Aorta (tissue), 5 donors: ENCODE measurements at regions not wholly inside any gene's neighbourhood (a gene's known extent, or its start where the extent isn't known, plus 50 kb on each side); places are given as distances from the start of the nearest gene placed in this dataset.

Experiments
- ATAC-seq: fragments of 200-7000 bp; cut with Tn5 transposase; one replicate; pipeline ENCODE4 v1.9.1; 2022; ENCODE audit warnings: moderate library complexity; ENCODE audit not compliant: low FRiP score
- DNase-seq, 2 donors: peaks; one replicate each; pipeline ENCODE4 v3.0.0-alpha.2; 2020
- H3K27ac ChIP-seq, 2 donors: one replicate each; pipeline ENCODE4 v1.5.1; 2013; ENCODE audit warnings: low read length in 2 of 2, mild to moderate bottlenecking in 2 of 2, moderate library complexity in 2 of 2, control low read depth in 1 of 2, inconsistent platforms in 1 of 2, low read depth in 1 of 2
- H3K27me3 ChIP-seq, 2 donors: one replicate each; pipeline ENCODE4 v1.6.1; 2013; ENCODE audit warnings: control low read depth in 1 of 2, low read length in 1 of 2, mild to moderate bottlenecking in 1 of 2, moderate library complexity in 1 of 2; ENCODE audit not compliant: insufficient read depth in 2 of 2, control insufficient read depth in 1 of 2
- H3K36me3 ChIP-seq, 2 donors: one replicate each; pipeline ENCODE4 v1.6.1; 2013; ENCODE audit warnings: control low read depth in 1 of 2, low read length in 1 of 2, mild to moderate bottlenecking in 1 of 2; ENCODE audit not compliant: insufficient read depth in 2 of 2, control insufficient read depth in 1 of 2
- H3K4me1 ChIP-seq, 2 donors: one replicate each; pipeline ENCODE4 v1.6.1; 2013; ENCODE audit warnings: low read length in 2 of 2, control low read depth in 1 of 2, mild to moderate bottlenecking in 1 of 2, moderate library complexity in 1 of 2; ENCODE audit not compliant: insufficient read depth in 2 of 2, control insufficient read depth in 1 of 2
- H3K4me3 ChIP-seq, 2 donors: one replicate each; pipeline ENCODE4 v1.5.1; 2013; ENCODE audit warnings: low read length in 2 of 2, control low read depth in 1 of 2, mild to moderate bottlenecking in 1 of 2
- H3K9me3 ChIP-seq: one replicate; pipeline ENCODE4 v1.6.1; 2013; ENCODE audit warnings: mild to moderate bottlenecking, low read length; ENCODE audit not compliant: control insufficient read depth
- WGBS, 2 donors: extraction: QIAGEN DNeasy Blood & Tissue Kit; methylation state at CpG; one replicate each; pipeline ENCODE4 v1.1.7; 2013; 5-methylcytosine and 5-hydroxymethylcytosine counted together
- intact Hi-C, 2 donors: fragments of 100-400 bp; cut with DNase I; formaldehyde crosslinking; loops; one replicate each; pipeline versions ENCODE4 v1.14.2 to v1.15.0; 2022
- donor health status: healthy with polysubstance abuse.
- donor health status: Bipolar disorder and iron deficiency.
- donor health status: DM: no; HTN: no; CAD: no.
- donor health status: DM: no; HTN: no; CAD: no.
- donor health status: DM: yes; HTN: yes; CAD: no.

DNA sequence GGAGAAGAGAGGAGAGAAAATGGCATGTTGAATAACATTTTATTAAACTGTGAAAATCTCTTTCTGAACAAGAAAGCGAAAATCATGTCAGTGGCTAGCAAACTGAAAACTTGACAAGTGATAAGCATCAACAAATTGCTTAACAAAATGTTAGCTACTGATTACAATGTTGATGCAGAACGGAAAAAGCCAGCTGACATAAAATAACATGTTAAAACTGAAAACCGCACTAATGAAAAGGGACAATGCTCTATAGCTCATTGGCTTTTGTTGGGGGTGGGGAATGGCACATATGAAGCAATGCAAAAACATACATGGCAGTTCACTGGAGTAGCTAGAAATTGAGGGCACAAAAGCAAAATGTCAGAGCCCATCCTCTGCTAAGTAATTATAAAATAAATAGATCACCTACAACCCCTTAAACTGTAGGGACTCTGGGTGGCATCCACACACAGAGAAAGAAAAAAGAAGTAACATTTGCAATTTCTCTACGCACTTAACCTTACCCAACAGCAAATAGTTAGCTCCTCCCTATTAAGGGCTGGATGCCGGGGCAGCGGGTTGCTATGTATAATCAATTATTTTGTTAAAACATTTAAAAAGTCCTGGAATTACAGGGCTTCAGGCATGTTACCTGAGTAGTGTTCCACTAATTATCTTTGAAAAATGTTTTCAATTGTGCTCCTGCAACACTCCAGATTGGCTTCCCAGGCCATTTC lies 129.2 kb upstream of the USP15 start:
- H3K27ac ChIP-seq: no peak overlapping the region

GRCh38 chr12:62133440-62133839 lies 126.8 kb upstream of the USP15 start:
- intact Hi-C loops: no loop called here
- no peak overlapping the region for H3K27ac ChIP-seq
- 94 to 97% methylated on average over 2 of the region's 2 CpGs for WGBS, 2 donors

More for the DNA sequence above, 129.2 kb upstream of the USP15 start:
- no peak for DNase-seq
- Histone ChIP-seq H3K4me1 (no peaks in the 10 kb centered on the region), H3K4me3 (no peak overlapping the region), H3K36me3 (no peaks in the 10 kb centered on the region), H3K9me3 (no peaks in the 10 kb centered on the region), H3K27me3 (no peaks in the 10 kb centered on the region)
- WGBS, 2 donors: 82 to 84% methylated on average over 6 of the region's 6 CpGs
- ATAC-seq: no peak
- intact Hi-C loops: no loop called here

GRCh38 chr12:62135553-62136200 lies 124.5 kb upstream of the USP15 start:
- no peak for DNase-seq
- Histone ChIP-seq H3K9me3 (peaks cover 1% of the 10 kb centered on the region), H3K27ac (no peak overlapping the region), H3K4me3 (no peak overlapping the region), H3K4me1 (no peaks in the 10 kb centered on the region), H3K36me3 (no peaks in the 10 kb centered on the region), H3K27me3 (no peaks in the 10 kb centered on the region)
- 95% methylated on average over 3 of the region's 3 CpGs for WGBS, 2 donors
- intact Hi-C loops: no loop called here
- no peak for ATAC-seq

More at GRCh38 chr12:62133440-62133839, 126.8 kb upstream of the USP15 start:
- Histone ChIP-seq H3K36me3 (no peaks in the 10 kb centered on the region), H3K4me1 (no peaks in the 10 kb centered on the region), H3K27me3 (no peaks in the 10 kb centered on the region), H3K9me3 (no peaks in the 10 kb centered on the region), H3K4me3 (no peak overlapping the region)
- ATAC-seq (no peak), DNase-seq (no peak)

DNA sequence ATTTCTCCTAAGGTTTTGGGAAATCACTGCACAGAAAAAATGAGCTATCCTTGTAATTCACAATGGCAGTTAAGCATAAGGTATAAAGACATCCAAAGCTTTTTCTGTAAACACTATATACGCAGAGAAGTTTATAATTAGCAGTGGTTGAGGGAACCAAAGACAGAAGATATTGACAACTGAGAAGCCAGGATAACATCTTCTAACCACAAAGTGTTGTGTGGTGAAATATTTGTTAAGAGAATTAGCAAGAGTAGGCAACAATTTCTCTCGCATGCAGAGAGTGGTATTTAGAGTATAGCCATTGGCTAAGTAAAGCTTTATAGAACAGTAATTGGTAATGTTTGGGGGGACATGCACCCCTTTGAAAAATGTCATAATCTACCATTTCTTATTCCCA lies 123.7 kb upstream of the USP15 start:
- Histone ChIP-seq H3K36me3 (no peaks in the 10 kb centered on the region), H3K27me3 (no peaks in the 10 kb centered on the region), H3K4me3 (no peak overlapping the region), H3K9me3 (peaks cover 1% of the 10 kb centered on the region), H3K4me1 (no peaks in the 10 kb centered on the region), H3K27ac (no peak overlapping the region)
- ATAC-seq: no peak
- WGBS, 2 donors: 85 to 93% methylated on average over 2 of the region's 2 CpGs
- no peak for DNase-seq
- intact Hi-C loops: no loop called here

GRCh38 chr12:62138527-62138926 lies 121.7 kb upstream of the USP15 start:
- Histone ChIP-seq H3K36me3 (no peaks in the 10 kb centered on the region), H3K4me1 (no peaks in the 10 kb centered on the region), H3K9me3 (peaks cover 1% of the 10 kb centered on the region), H3K4me3 (no peak overlapping the region), H3K27me3 (no peaks in the 10 kb centered on the region), H3K27ac (no peak overlapping the region)
- 76 to 77% methylated on average over 2 of the region's 2 CpGs for WGBS, 2 donors
- no peak for DNase-seq
- intact Hi-C loops: no loop called here
- no peak for ATAC-seq

DNA sequence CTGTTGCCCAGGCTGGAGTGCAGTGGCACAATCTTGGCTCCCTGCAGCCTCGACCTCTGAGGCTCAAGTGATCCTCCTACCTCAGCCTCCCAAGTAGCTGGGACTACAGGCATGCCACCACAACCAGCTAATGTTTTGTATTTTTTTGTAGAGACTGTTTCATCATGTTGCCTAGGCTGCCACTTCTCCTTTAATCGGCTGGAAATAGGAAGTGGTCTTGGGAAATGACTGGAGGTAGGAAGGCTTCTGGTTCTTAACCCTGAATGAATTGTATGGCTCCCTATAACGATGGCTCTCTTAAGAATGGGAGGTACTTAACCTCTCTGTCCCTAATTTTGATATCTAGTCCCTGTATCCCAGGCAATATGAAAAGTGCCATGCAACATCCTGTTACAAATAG lies 113.9 kb upstream of the USP15 start:
- Histone ChIP-seq H3K9me3 (no peaks in the 10 kb centered on the region), H3K27me3 (no peaks in the 10 kb centered on the region), H3K36me3 (no peaks in the 10 kb centered on the region), H3K4me3 (no peak overlapping the region), H3K27ac (no peak overlapping the region), H3K4me1 (no peaks in the 10 kb centered on the region)
- ATAC-seq (no peak), DNase-seq (no peak)
- 84 to 87% methylated on average over 3 of the region's 3 CpGs for WGBS, 2 donors
- intact Hi-C loops: no loop called here

GRCh38 chr12:62158013-62158412 lies 102.2 kb upstream of the USP15 start:
- intact Hi-C loops: no loop called here
- Histone ChIP-seq H3K9me3 (no peaks in the 10 kb centered on the region), H3K4me3 (no peak overlapping the region), H3K36me3 (no peaks in the 10 kb centered on the region), H3K27ac (no peak overlapping the region), H3K27me3 (no peaks in the 10 kb centered on the region), H3K4me1 (peaks cover 2% of the 10 kb centered on the region in 2 donors)
- DNase-seq (no peak), ATAC-seq (no peak)

- DNase-seq (no peak), ATAC-seq (no peak)
- peaks cover 2% of the 10 kb centered on the region in 2 donors for H3K4me1 ChIP-seq
- H3K27ac ChIP-seq: no peak overlapping the region
- H3K4me3 ChIP-seq: no peak overlapping the region
- H3K36me3 ChIP-seq: no peaks in the 10 kb centered on the region
- no peaks in the 10 kb centered on the region for H3K27me3 ChIP-seq
- 59 to 62% methylated on average over 5 of the region's 5 CpGs for WGBS, 2 donors
- no peaks in the 10 kb centered on the region for H3K9me3 ChIP-seq
- intact Hi-C loops: no loop called here
Observed at GRCh38 chr12:62158461-62159360, 101.5 kb upstream of the USP15 start.
